PC-3 (cell line): ENCODE measurements at regions not wholly inside any gene's neighbourhood (a gene's known extent, or its start where the extent isn't known, plus 50 kb on each side); places are given as distances from the start of the nearest gene placed in this dataset.
"Not testable (repeated sequence)": the region's sequence is repeated elsewhere in the genome, so short reads cannot be mapped to it uniquely, and the experiment has no call there.

Source experiments
- ATAC-seq: fragments of 200-7000 bp; cut with Tn5 transposase; 2 replicates; pipeline ENCODE4 v1.9.1; 2020; ENCODE audit warnings: mild to moderate bottlenecking, moderate library complexity
- BruUV-seq: library from RNA; stranded (reverse); fragments of 400-500 nt; replicated peaks from 2 replicates; lab custom pipeline; 2021; lab: Mats Ljungman, UMichigan
- CTCF ChIA-PET: fragments of 300-600 bp; sonication (Branson Sonifier 250); formaldehyde crosslinking; loops from one replicate; lab custom pipeline; 2022; ENCODE audit warnings: antibody characterized with exemption; lab: Charles Lee
- POLR2A ChIA-PET: fragments of 300-600 bp; sonication (Branson Sonifier 250); formaldehyde crosslinking; loops from one replicate; lab custom pipeline; 2022; ENCODE audit warnings: antibody characterized with exemption; ENCODE audit not compliant: unreplicated experiment; lab: Charles Lee
- DNase-seq: peaks from one replicate; pipeline ENCODE4 v3.0.0-alpha.2; 2015
- H2AFZ ChIP-seq: fragments of 300-600 bp; sonication (generic); 2 replicates; pipeline ENCODE4 v1.6.0; 2016; ENCODE audit warnings: antibody characterized with exemption, low read length
- H3F3A ChIP-seq: fragments of 300-600 bp; sonication (generic); one replicate; pipeline ENCODE4 v1.6.0; 2017; ENCODE audit warnings: antibody characterized with exemption, low read length, control low read depth, mild to moderate bottlenecking; ENCODE audit not compliant: unreplicated experiment
- H3K27ac ChIP-seq: fragments of 300-600 bp; sonication (generic); 2 replicates; pipeline ENCODE4 v1.5.1; 2016; ENCODE audit warnings: mild to moderate bottlenecking, low read length
- H3K27me3 ChIP-seq: fragments of 300-600 bp; sonication (generic); 2 replicates; pipeline ENCODE4 v1.6.1; 2016; ENCODE audit warnings: low read length, mixed read lengths
- H3K36me3 ChIP-seq: fragments of 300-600 bp; sonication (generic); 2 replicates; pipeline ENCODE4 v1.6.1; 2016; ENCODE audit warnings: low read depth, mixed run types, low read length, mixed read lengths
- H3K4me1 ChIP-seq: fragments of 300-600 bp; sonication (generic); 2 replicates; pipeline ENCODE4 v1.5.1; 2016; ENCODE audit warnings: low read length; ENCODE audit not compliant: insufficient read depth
- H3K4me2 ChIP-seq: fragments of 300-600 bp; sonication (generic); 2 replicates; pipeline ENCODE4 v1.6.0; 2016; ENCODE audit warnings: low read length
- H3K4me3 ChIP-seq: fragments of 300-600 bp; sonication (generic); 2 replicates; pipeline ENCODE4 v1.5.1; 2016; ENCODE audit warnings: mild to moderate bottlenecking, low read length, mixed read lengths
- H3K79me2 ChIP-seq: fragments of 300-600 bp; sonication (generic); 2 replicates; pipeline ENCODE4 v1.6.1; 2017; ENCODE audit warnings: low read length, mixed read lengths
- H3K9ac ChIP-seq: fragments of 300-600 bp; sonication (generic); 2 replicates; pipeline ENCODE4 v1.6.0; 2016; ENCODE audit warnings: mild to moderate bottlenecking, low read length
- H3K9me2 ChIP-seq: fragments of 300-600 bp; sonication (generic); replicated peaks from 2 replicates; pipeline ENCODE4 v1.6.1; 2016; ENCODE audit warnings: mixed run types, low read length, mixed read lengths
- H3K9me3 ChIP-seq: fragments of 300-600 bp; sonication (generic); 2 replicates; pipeline ENCODE4 v1.6.1; 2016; ENCODE audit warnings: low read length, mixed read lengths
- H4K20me1 ChIP-seq: fragments of 300-600 bp; sonication (generic); 2 replicates; pipeline ENCODE4 v1.6.1; 2016; ENCODE audit warnings: low read length, mixed read lengths
- CTCF ChIP-seq: fragments of 300-600 bp; sonication (generic); conservative IDR thresholded peaks from 2 replicates; pipeline ENCODE4 v1.5.1; 2017; ENCODE audit warnings: antibody characterized with exemption, low read depth, mild to moderate bottlenecking, low read length
- EZH2 ChIP-seq: fragments of 300-600 bp; sonication (generic); IDR thresholded peaks from one replicate; pipeline ENCODE4 v1.6.1; 2017; ENCODE audit warnings: antibody characterized with exemption, mild to moderate bottlenecking, low read length; ENCODE audit not compliant: unreplicated experiment
- EZH2phosphoT487 ChIP-seq: fragments of 300-600 bp; sonication (generic); IDR thresholded peaks from 2 replicates; pipeline ENCODE4 v1.6.1; 2018; ENCODE audit warnings: mild to moderate bottlenecking, antibody characterized with exemption, low read length, borderline replicate concordance
- intact Hi-C: fragments of 100-400 bp; cut with micrococcal nuclease; formaldehyde crosslinking; loops from 2 replicates; pipeline ENCODE4 v1.9.0; 2023

GRCh38 chr19:29139227-29139626 lies 73.7 kb downstream of the UQCRFS1 start:
- no peaks in the 10 kb centered on the region for H3K9me3 ChIP-seq
- H4K20me1 ChIP-seq: no peaks in the 10 kb centered on the region
- H3K36me3 ChIP-seq: no peaks in the 10 kb centered on the region
- H2AFZ ChIP-seq: no peak overlapping the region
- no peaks in the 10 kb centered on the region for H3F3A ChIP-seq
- H3K9ac ChIP-seq: no peak overlapping the region
- ATAC-seq (no peak), DNase-seq (no peak)
- no peaks in the 10 kb centered on the region for H3K9me2 ChIP-seq
- BruUV-seq: no TSS peak
- H3K4me2 ChIP-seq: no peak overlapping the region
- intact Hi-C loops: no loop called here
- no peaks in the 10 kb centered on the region for H3K27me3 ChIP-seq
- no peak overlapping the region for H3K27ac ChIP-seq
- H3K79me2 ChIP-seq: no peaks in the 10 kb centered on the region
- POLR2A ChIA-PET: no interaction called here
- TF ChIP-seq CTCF (no peak), EZH2phosphoT487 (no peak), EZH2 (no peak)
- CTCF ChIA-PET: no interaction called here
- H3K4me3 ChIP-seq: no peak overlapping the region
- no peaks in the 10 kb centered on the region for H3K4me1 ChIP-seq

- intact Hi-C loops, H3K36me3 ChIP-seq, H2AFZ ChIP-seq, H3K9me3 ChIP-seq, H3K4me1 ChIP-seq, H3F3A ChIP-seq, H3K79me2 ChIP-seq, H4K20me1 ChIP-seq, BruUV-seq, ATAC-seq, DNase-seq, CTCF ChIA-PET, H3K27me3 ChIP-seq, H3K4me2 ChIP-seq, H3K9me2 ChIP-seq, H3K27ac ChIP-seq, POLR2A ChIA-PET, H3K9ac ChIP-seq, H3K4me3 ChIP-seq: not testable (repeated sequence)
Measured at GRCh38 chr19:29138206-29138605, 74.7 kb downstream of the UQCRFS1 start.

DNA sequence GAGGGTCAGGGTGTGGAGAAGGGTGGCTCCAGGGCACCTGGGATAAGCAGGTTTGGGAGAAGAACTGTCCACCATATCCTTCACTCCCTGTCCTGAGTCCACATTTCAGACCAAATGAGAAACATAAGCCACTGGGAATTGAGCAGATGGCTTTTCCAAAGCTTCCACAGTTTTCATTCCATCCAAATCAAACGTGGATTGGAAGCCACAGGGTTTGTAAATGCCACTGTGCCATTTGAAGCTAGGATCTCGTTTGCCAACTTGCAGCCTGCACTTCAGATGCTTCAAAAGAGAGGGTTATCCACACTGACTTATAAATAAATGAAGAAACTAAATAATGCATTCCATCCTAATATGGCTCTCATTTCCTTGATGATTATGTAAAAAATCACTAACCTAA lies 81.5 kb downstream of the UQCRFS1 start:
- intact Hi-C loops: no loop called here
- H3K9ac ChIP-seq: no peak overlapping the region
- CTCF ChIA-PET: interaction anchor here (0.5 kb wide), 1 partner anchor 10 kb away, joined by 4 read pairs; no protein-coding TSS in a partner anchor

More for the DNA sequence above, 81.5 kb downstream of the UQCRFS1 start:
- DNase-seq (no peak), ATAC-seq (no peak)
- H3K27me3 ChIP-seq: no peaks in the 10 kb centered on the region
- H3K9me3 ChIP-seq: no peaks in the 10 kb centered on the region
- H4K20me1 ChIP-seq: no peaks in the 10 kb centered on the region
- no peaks in the 10 kb centered on the region for H3K9me2 ChIP-seq
- POLR2A ChIA-PET: no interaction called here
- TF ChIP-seq EZH2phosphoT487 (no peak), EZH2 (no peak), CTCF (no peak)
- no peak overlapping the region for H3K4me2 ChIP-seq
- no peaks in the 10 kb centered on the region for H3K36me3 ChIP-seq
- no peaks in the 10 kb centered on the region for H3K4me1 ChIP-seq
- no peak overlapping the region for H2AFZ ChIP-seq
- no peak overlapping the region for H3K4me3 ChIP-seq
- no TSS peak for BruUV-seq
- H3F3A ChIP-seq: no peaks in the 10 kb centered on the region
- no peaks in the 10 kb centered on the region for H3K79me2 ChIP-seq
- no peak overlapping the region for H3K27ac ChIP-seq
